ENCODE measurements at regions not wholly inside any gene's neighbourhood (a gene's known extent, or its start where the extent isn't known, plus 50 kb on each side); places are given as distances from the start of the nearest gene placed in this dataset.

DNA sequence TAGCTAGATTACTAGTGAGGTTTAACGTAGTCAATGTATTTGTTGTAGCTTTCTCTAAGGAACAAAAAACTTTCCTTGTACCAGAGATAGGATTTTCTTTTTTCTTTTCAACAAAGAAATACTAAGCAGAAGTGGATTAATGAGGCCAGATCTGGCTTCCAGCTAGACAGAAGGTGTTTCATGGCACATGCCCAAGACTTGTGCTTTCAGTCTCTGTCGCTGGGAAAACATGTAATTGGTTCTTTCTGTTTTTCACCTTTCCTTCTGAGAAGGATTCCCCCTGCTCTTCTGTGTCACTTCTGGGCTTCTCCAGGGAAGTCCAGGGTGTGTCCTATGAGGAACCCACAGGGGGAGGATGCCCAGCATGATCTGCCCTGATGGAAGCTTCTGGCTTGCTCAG lies 492.2 kb downstream of the CCSER2 start:
- H3K27ac ChIP-seq (ENCODE audit: low read depth, low read length) = no peak overlapping the region
- H3K4me3 Mint-ChIP-seq = no peak overlapping the region
- ATAC-seq = no peak
- peaks cover 0 to 8% (median 0%) of the 10 kb centered on the region in 11 donors for H3K9me3 Mint-ChIP-seq
- no peaks in the 10 kb centered on the region for H3K4me1 ChIP-seq (ENCODE audit: control insufficient read depth in 2 of 2, insufficient read depth in 2 of 2, low read length in 2 of 2)
- ChIA-PET POLR2A (no interaction called here), CTCF (no interaction called here)
- H3K27ac Mint-ChIP-seq = no peak overlapping the region
- H3K9me3 ChIP-seq (ENCODE audit: control insufficient read depth in 2 of 3, low read length in 3 of 3) = no peaks in the 10 kb centered on the region
- H3K27me3 Mint-ChIP-seq = peaks cover 0 to 16% (median 10%) of the 10 kb centered on the region in 5 donors
- intact Hi-C loops (cut with micrococcal nuclease) = no loop called here
- peaks cover 0 to 3% (median 0%) of the 10 kb centered on the region in 7 donors for H3K4me1 Mint-ChIP-seq
- peaks cover 0 to 3% of the 10 kb centered on the region in 2 donors for H3K27me3 ChIP-seq (ENCODE audit: control insufficient read depth in 2 of 2, insufficient read depth in 2 of 2, low read length in 2 of 2)
- H3K36me3 ChIP-seq (ENCODE audit: control insufficient read depth in 2 of 3, insufficient read depth in 3 of 3, low read length in 3 of 3) = no peaks in the 10 kb centered on the region
- no peak for DNase-seq
- H3K36me3 Mint-ChIP-seq = no peaks in the 10 kb centered on the region
- no peak overlapping the region for H3K4me3 ChIP-seq (ENCODE audit: low read length)

DNA sequence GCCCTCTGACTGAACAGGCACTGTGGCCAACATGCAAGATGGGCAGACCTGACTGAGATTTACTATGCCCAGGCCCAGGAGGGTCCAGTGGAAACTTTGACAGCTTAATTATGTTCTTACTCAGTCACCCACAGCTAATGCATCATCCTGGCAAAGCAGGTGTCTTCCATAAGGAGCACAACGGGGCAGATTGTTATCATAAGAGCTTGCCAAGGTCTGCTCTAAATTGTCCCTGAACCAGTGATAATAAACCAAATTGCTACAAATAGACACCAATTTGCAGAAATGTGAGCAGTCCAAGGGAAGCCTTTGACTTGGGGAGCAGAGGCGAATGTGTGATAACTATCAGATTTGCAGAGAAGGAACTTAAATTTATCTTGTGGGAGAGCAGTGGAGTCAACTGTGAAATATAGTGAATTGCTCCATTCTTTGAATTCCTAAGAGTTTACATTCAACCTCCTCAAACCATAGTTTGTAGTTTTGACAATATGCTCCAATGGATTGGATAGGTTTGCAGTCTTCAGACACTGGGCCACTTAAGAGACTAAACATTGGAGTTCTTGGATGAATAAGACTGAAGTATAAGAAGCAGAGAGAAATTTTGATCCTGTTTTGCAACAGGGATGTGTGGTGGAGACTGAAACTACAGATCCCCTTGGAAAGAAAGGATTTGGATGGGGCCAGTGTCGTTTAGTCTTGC lies 494.7 kb downstream of the CCSER2 start:
- Histone ChIP-seq H3K4me3 (ENCODE audit: low read length) (no peak overlapping the region), H3K27me3 (ENCODE audit: control insufficient read depth in 2 of 2, insufficient read depth in 2 of 2, low read length in 2 of 2) (peaks cover 0 to 3% of the 10 kb centered on the region in 2 donors), H3K9me3 (ENCODE audit: control insufficient read depth in 2 of 3, low read length in 3 of 3) (no peaks in the 10 kb centered on the region), H3K36me3 (ENCODE audit: control insufficient read depth in 2 of 3, insufficient read depth in 3 of 3, low read length in 3 of 3) (no peaks in the 10 kb centered on the region), H3K27ac (ENCODE audit: low read depth, low read length) (no peak overlapping the region), H3K4me1 (ENCODE audit: control insufficient read depth in 2 of 2, insufficient read depth in 2 of 2, low read length in 2 of 2) (no peaks in the 10 kb centered on the region)
- H3K9me3 Mint-ChIP-seq = peaks cover 0 to 8% (median 0%) of the 10 kb centered on the region in 11 donors
- H3K27ac Mint-ChIP-seq = no peak overlapping the region
- CTCF ChIA-PET = no interaction called here
- no peaks in the 10 kb centered on the region for H3K36me3 Mint-ChIP-seq
- intact Hi-C loops (cut with micrococcal nuclease) = no loop called here
- DNase-seq (no peak), ATAC-seq (no peak)
- POLR2A ChIA-PET = no interaction called here
- no peak overlapping the region for H3K4me3 Mint-ChIP-seq
- H3K27me3 Mint-ChIP-seq = peaks cover 0 to 13% (median 11%) of the 10 kb centered on the region in 5 donors
- H3K4me1 Mint-ChIP-seq = peaks cover 0 to 3% (median 0%) of the 10 kb centered on the region in 7 donors

DNA sequence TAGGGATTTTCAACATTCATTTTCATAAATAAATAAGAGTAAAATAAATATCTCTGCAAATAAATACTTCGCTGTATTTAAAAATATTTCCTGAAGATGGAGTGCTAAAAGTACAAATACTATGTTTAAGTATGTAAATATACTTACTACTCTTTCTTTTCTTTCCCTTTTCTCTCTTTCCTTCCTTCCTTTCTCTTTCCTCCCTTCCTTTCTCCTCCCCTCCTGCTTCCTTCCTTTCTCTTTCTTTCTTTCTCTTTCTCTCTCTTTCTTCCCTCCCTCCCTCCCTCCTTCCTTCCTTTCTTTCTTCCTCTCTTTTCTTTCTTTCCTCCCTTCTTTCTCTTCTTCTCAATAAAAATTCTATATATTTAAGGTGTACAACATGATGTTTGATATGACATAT lies 496.1 kb downstream of the CCSER2 start:
- no peaks in the 10 kb centered on the region for H3K36me3 Mint-ChIP-seq
- peaks cover 0 to 10% (median 4%) of the 10 kb centered on the region in 5 donors for H3K27me3 Mint-ChIP-seq
- H3K4me1 Mint-ChIP-seq = peaks cover 0 to 1% (median 0%) of the 10 kb centered on the region in 7 donors
- ChIA-PET CTCF (no interaction called here), POLR2A (no interaction called here)
- H3K27ac Mint-ChIP-seq = no peak overlapping the region
- no peaks in the 10 kb centered on the region for H3K9me3 ChIP-seq (ENCODE audit: control insufficient read depth in 2 of 3, low read length in 3 of 3)
- no peak for DNase-seq
- H3K27ac ChIP-seq (ENCODE audit: low read depth, low read length) = no peak overlapping the region
- intact Hi-C loops (cut with micrococcal nuclease) = no loop called here
- peaks cover 0 to 3% of the 10 kb centered on the region in 2 donors for H3K27me3 ChIP-seq (ENCODE audit: control insufficient read depth in 2 of 2, insufficient read depth in 2 of 2, low read length in 2 of 2)
- no peak for ATAC-seq
- peaks cover 0 to 5% (median 0%) of the 10 kb centered on the region in 11 donors for H3K9me3 Mint-ChIP-seq
- H3K4me3 Mint-ChIP-seq = no peak overlapping the region
- H3K36me3 ChIP-seq (ENCODE audit: control insufficient read depth in 2 of 3, insufficient read depth in 3 of 3, low read length in 3 of 3) = no peaks in the 10 kb centered on the region
- H3K4me1 ChIP-seq (ENCODE audit: control insufficient read depth in 2 of 2, insufficient read depth in 2 of 2, low read length in 2 of 2) = no peaks in the 10 kb centered on the region
- no peak overlapping the region for H3K4me3 ChIP-seq (ENCODE audit: low read length)

DNA sequence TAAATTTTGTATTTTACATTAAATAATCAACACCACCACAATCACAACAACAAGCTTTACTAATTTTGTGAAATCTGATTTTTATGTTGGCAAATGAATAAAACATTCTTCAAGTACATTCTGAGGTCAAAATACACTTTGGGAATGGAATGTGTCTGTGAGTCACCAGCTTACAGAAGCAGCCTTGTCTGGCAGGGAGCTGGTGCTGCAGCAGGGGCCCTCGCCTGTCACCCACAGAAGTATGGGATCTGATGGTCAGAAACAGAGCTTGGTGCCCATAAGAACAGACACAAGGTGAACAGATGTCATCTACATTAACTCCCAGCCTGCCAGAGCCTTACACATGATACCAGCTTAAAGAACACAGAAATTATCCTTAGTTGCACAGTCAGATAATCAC lies 496.9 kb downstream of the CCSER2 start:
- Histone ChIP-seq H3K36me3 (ENCODE audit: control insufficient read depth in 2 of 3, insufficient read depth in 3 of 3, low read length in 3 of 3) (no peaks in the 10 kb centered on the region), H3K27ac (ENCODE audit: low read depth, low read length) (no peak overlapping the region), H3K4me1 (ENCODE audit: control insufficient read depth in 2 of 2, insufficient read depth in 2 of 2, low read length in 2 of 2) (no peaks in the 10 kb centered on the region), H3K9me3 (ENCODE audit: control insufficient read depth in 2 of 3, low read length in 3 of 3) (no peaks in the 10 kb centered on the region), H3K27me3 (ENCODE audit: control insufficient read depth in 2 of 2, insufficient read depth in 2 of 2, low read length in 2 of 2) (peaks cover 0 to 3% of the 10 kb centered on the region in 2 donors), H3K4me3 (ENCODE audit: low read length) (no peak overlapping the region)
- Mint-ChIP-seq H3K27ac (no peak overlapping the region), H3K4me3 (no peak overlapping the region), H3K9me3 (peaks cover 0 to 5% (median 0%) of the 10 kb centered on the region in 11 donors), H3K4me1 (peaks cover 0 to 1% (median 0%) of the 10 kb centered on the region in 7 donors), H3K36me3 (no peaks in the 10 kb centered on the region), H3K27me3 (peaks cover 3 to 10% (median 4%) of the 10 kb centered on the region in 5 donors)
- CTCF ChIA-PET = no interaction called here
- POLR2A ChIA-PET = no interaction called here
- no peak for ATAC-seq
- intact Hi-C loops (cut with micrococcal nuclease) = no loop called here
- no peak for DNase-seq

DNA sequence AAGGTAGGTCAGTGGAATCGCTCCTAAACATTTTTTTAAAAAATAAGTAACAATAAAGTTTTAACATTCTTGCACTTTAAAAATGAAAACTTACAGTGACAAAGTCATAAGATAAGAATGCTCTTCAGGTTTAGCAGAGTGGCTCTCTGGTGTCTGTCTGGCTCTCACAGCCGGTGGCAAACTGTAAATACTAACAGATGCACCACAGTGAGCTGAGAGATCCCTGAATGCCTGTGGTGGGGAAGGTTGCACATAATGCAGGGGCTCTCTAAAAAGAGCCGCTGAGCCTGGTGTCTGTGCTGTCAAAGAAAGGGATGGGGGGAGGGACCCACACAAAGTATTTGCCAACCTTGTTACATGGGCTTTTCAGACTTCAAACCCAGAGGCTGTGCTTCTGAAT lies 498.3 kb downstream of the CCSER2 start:
- peaks cover 0 to 5% (median 0%) of the 10 kb centered on the region in 11 donors for H3K9me3 Mint-ChIP-seq
- H3K4me1 ChIP-seq (ENCODE audit: control insufficient read depth in 2 of 2, insufficient read depth in 2 of 2, low read length in 2 of 2) = no peaks in the 10 kb centered on the region
- no peak overlapping the region for H3K4me3 Mint-ChIP-seq
- H3K36me3 ChIP-seq (ENCODE audit: control insufficient read depth in 2 of 3, insufficient read depth in 3 of 3, low read length in 3 of 3) = no peaks in the 10 kb centered on the region
- peaks cover 0 to 1% (median 0%) of the 10 kb centered on the region in 7 donors for H3K4me1 Mint-ChIP-seq
- DNase-seq (no peak), ATAC-seq (no peak)
- intact Hi-C loops (cut with micrococcal nuclease) = no loop called here
- H3K9me3 ChIP-seq (ENCODE audit: control insufficient read depth in 2 of 3, low read length in 3 of 3) = no peaks in the 10 kb centered on the region
- no peak overlapping the region for H3K27ac ChIP-seq (ENCODE audit: low read depth, low read length)
- H3K36me3 Mint-ChIP-seq = no peaks in the 10 kb centered on the region
- ChIA-PET POLR2A (no interaction called here), CTCF (no interaction called here)
- H3K27ac Mint-ChIP-seq = no peak overlapping the region
- H3K27me3 ChIP-seq (ENCODE audit: control insufficient read depth in 2 of 2, insufficient read depth in 2 of 2, low read length in 2 of 2) = peaks cover 0 to 3% of the 10 kb centered on the region in 2 donors
- H3K4me3 ChIP-seq (ENCODE audit: low read length) = no peak overlapping the region
- peaks cover 3 to 16% (median 4%) of the 10 kb centered on the region in 5 donors for H3K27me3 Mint-ChIP-seq

DNA sequence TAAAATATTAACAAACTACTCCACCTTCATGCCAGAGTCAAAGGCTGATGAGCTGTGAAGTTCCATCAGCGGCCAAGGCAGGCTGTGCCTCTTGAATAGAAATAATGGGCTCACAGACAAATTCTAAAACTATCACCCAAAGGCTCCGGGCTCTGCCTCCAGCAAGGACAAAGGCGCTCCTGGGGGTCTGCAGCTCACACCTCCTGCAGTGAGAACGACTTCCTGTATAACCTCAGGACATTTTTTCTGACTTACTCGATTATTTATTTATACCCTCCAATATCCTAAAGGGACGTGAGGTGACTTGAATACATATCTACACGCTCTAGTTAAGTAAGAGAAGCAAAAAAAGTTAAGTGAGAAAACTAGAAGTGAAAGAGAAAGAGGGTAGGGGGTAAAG lies 500.7 kb downstream of the CCSER2 start:
- Mint-ChIP-seq H3K36me3 (no peaks in the 10 kb centered on the region), H3K27me3 (peaks cover 3 to 12% (median 6%) of the 10 kb centered on the region in 5 donors), H3K4me1 (peaks cover 0 to 1% (median 0%) of the 10 kb centered on the region in 7 donors), H3K4me3 (no peak overlapping the region), H3K27ac (no peak overlapping the region), H3K9me3 (no peaks in the 10 kb centered on the region)
- no peaks in the 10 kb centered on the region for H3K9me3 ChIP-seq (ENCODE audit: control insufficient read depth in 2 of 3, low read length in 3 of 3)
- ChIA-PET POLR2A (no interaction called here), CTCF (no interaction called here)
- no peaks in the 10 kb centered on the region for H3K4me1 ChIP-seq (ENCODE audit: control insufficient read depth in 2 of 2, insufficient read depth in 2 of 2, low read length in 2 of 2)
- H3K36me3 ChIP-seq (ENCODE audit: control insufficient read depth in 2 of 3, insufficient read depth in 3 of 3, low read length in 3 of 3) = no peaks in the 10 kb centered on the region
- peaks cover 0 to 3% of the 10 kb centered on the region in 2 donors for H3K27me3 ChIP-seq (ENCODE audit: control insufficient read depth in 2 of 2, insufficient read depth in 2 of 2, low read length in 2 of 2)
- no peak overlapping the region for H3K27ac ChIP-seq (ENCODE audit: low read depth, low read length)
- intact Hi-C loops (cut with micrococcal nuclease) = no loop called here
- no peak for ATAC-seq
- DNase-seq = no peak
- H3K4me3 ChIP-seq (ENCODE audit: low read length) = no peak overlapping the region

Data from naive thymus-derived CD4-positive, alpha-beta T cell (primary cell).